Lung (tissue), 11 donors: ENCODE measurements at regions not wholly inside any gene's neighbourhood (a gene's known extent, or its start where the extent isn't known, plus 50 kb on each side); places are given as distances from the start of the nearest gene placed in this dataset.
"Not testable (repeated sequence)": the region's sequence is repeated elsewhere in the genome, so short reads cannot be mapped to it uniquely, and the experiment has no call there.

Experiments
- ATAC-seq: fragments of 200-7000 bp; cut with Tn5 transposase; one replicate; pipeline ENCODE4 v1.9.1; 2020; ENCODE audit warnings: moderate number of reproducible peaks; ENCODE audit not compliant: insufficient read depth, low FRiP score
- DNase-seq, 3 donors: peaks; one replicate each; pipeline ENCODE4 v3.0.0-alpha.2; 2013 to 2017
- H3K27ac ChIP-seq, 2 donors: one replicate each; pipeline ENCODE4 v1.5.1; 2013; ENCODE audit warnings: mild to moderate bottlenecking in 2 of 2, moderate library complexity in 2 of 2, control low read depth in 1 of 2, inconsistent platforms in 1 of 2, low read depth in 1 of 2, low read length in 1 of 2
- H3K27me3 ChIP-seq, 3 donors: one replicate each; pipeline ENCODE4 v1.5.1; 2013; ENCODE audit warnings: low read length in 2 of 3; ENCODE audit not compliant: control insufficient read depth in 3 of 3, insufficient read depth in 3 of 3
- H3K36me3 ChIP-seq, 4 donors: one replicate each; pipeline ENCODE4 v1.5.1; 2013; ENCODE audit warnings: low read length in 4 of 4, mild to moderate bottlenecking in 1 of 4, moderate library complexity in 1 of 4; ENCODE audit not compliant: control insufficient read depth in 4 of 4, insufficient read depth in 4 of 4
- H3K4me1 ChIP-seq, 5 donors: one replicate each; pipeline ENCODE4 v1.5.1; 2013; ENCODE audit warnings: low read length in 5 of 5, mild to moderate bottlenecking in 2 of 5, moderate library complexity in 1 of 5; ENCODE audit not compliant: control insufficient read depth in 5 of 5, insufficient read depth in 5 of 5
- H3K4me3 ChIP-seq: one replicate; pipeline ENCODE4 v1.5.1; 2013; ENCODE audit warnings: mild to moderate bottlenecking, control low read depth, moderate library complexity
- H3K9ac ChIP-seq, 2 donors: one replicate each; pipeline ENCODE4 v1.5.1; 2013; ENCODE audit warnings: low read length in 2 of 2, control low read depth in 1 of 2; ENCODE audit not compliant: insufficient read depth in 1 of 2
- H3K9me3 ChIP-seq, 4 donors: one replicate each; pipeline ENCODE4 v1.5.1; 2013; ENCODE audit warnings: low read length in 3 of 4, mild to moderate bottlenecking in 1 of 4, moderate library complexity in 1 of 4; ENCODE audit not compliant: control insufficient read depth in 4 of 4, insufficient read depth in 3 of 4
- CTCF ChIP-seq: IDR thresholded peaks from 2 replicates; pipeline ENCODE4 v1.5.1; 2012; ENCODE audit warnings: mild to moderate bottlenecking; ENCODE audit errors: control extremely low read depth, extremely low read depth
- WGBS, 2 donors: extraction: QIAGEN DNeasy Blood & Tissue Kit; methylation state at CpG; one replicate each; pipeline ENCODE4 v1.1.7; 2013; 5-methylcytosine and 5-hydroxymethylcytosine counted together
- donor health status: control.
- donor health status: control.
- donor health status: Bipolar disorder and iron deficiency.
- donor health status: healthy.
- donor health status: DM: yes; HTN: yes; CAD: no.

GRCh38 chr18:25493401-25493800 is 141.4 kb upstream of the ZNF521 start:
- ATAC-seq = no peak

GRCh38 chr18:25490316-25490715 is 138.3 kb upstream of the ZNF521 start:
- no peak for ATAC-seq
- Histone ChIP-seq H3K9me3 (no peaks in the 10 kb centered on the region), H3K27me3 (peaks cover 0 to 4% (median 0%) of the 10 kb centered on the region in 3 donors), H3K4me1 (no peaks in the 10 kb centered on the region), H3K36me3 (no peaks in the 10 kb centered on the region), H3K4me3 (no peak overlapping the region), H3K27ac (no peak overlapping the region), H3K9ac (no peak overlapping the region)
- WGBS, 2 donors = 86 to 89% methylated on average over 4 of the region's 4 CpGs
- DNase-seq = no peak
- TF ChIP-seq CTCF = no peak

More at GRCh38 chr18:25493401-25493800, 141.4 kb upstream of the ZNF521 start:
- H3K4me3 ChIP-seq = no peak overlapping the region
- H3K4me1 ChIP-seq = no peaks in the 10 kb centered on the region
- H3K9me3 ChIP-seq = no peaks in the 10 kb centered on the region
- TF ChIP-seq CTCF = no peak
- DNase-seq = no peak
- no peak overlapping the region for H3K9ac ChIP-seq
- H3K27me3 ChIP-seq = peaks cover 0 to 4% (median 0%) of the 10 kb centered on the region in 3 donors
- H3K36me3 ChIP-seq = no peaks in the 10 kb centered on the region
- H3K27ac ChIP-seq = no peak overlapping the region

GRCh38 chr18:25473008-25473407 is 121.0 kb upstream of the ZNF521 start:
- Histone ChIP-seq H3K4me3 (no peak overlapping the region), H3K27me3 (no peaks in the 10 kb centered on the region), H3K27ac (no peak overlapping the region), H3K9me3 (peaks cover 0 to 7% (median 1%) of the 10 kb centered on the region in 4 donors), H3K36me3 (no peaks in the 10 kb centered on the region), H3K9ac (no peak overlapping the region), H3K4me1 (peaks cover 0 to 2% (median 0%) of the 10 kb centered on the region in 5 donors)
- 73 to 81% methylated on average over 2 of the region's 2 CpGs for WGBS, 2 donors
- no peak for ATAC-seq
- no peak for TF ChIP-seq CTCF
- DNase-seq = no peak

- peaks cover 0 to 18% (median 0%) of the 10 kb centered on the region in 5 donors for H3K4me1 ChIP-seq
- not testable (repeated sequence) for H3K27me3 ChIP-seq, H3K9ac ChIP-seq, H3K27ac ChIP-seq, DNase-seq, H3K4me3 ChIP-seq, ATAC-seq, H3K36me3 ChIP-seq, H3K9me3 ChIP-seq
- WGBS, 2 donors = 89 to 94% methylated on average over 7 of the region's 7 CpGs
These were observed 119.0 kb upstream of the ZNF521 start for GRCh38 chr18:25470756-25471524.
